ENCODE measurements at regions not wholly inside any gene's neighbourhood (a gene's known extent, or its start where the extent isn't known, plus 50 kb on each side); places are given as distances from the start of the nearest gene placed in this dataset.

DNA sequence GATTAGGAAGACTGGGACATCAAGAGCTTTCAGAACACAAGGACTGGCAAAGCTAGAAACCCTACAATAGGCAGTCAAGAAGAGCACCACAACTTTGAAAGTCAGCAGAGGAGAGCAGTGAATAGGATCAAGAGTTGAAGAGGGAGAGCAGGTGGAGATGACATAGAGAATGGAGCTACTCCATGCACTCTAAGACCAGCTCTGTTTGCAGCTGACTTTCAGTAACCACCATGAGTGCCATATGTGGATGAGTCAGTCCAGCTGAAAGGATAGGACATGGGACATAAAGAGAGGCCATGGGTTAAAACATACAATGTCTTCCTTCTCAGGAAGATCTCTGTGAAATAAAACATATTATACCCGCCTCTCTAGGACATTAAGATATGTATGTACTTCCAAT is 289.1 kb upstream of the KLF4 start:
- TF ChIP-seq, protein P1, sequence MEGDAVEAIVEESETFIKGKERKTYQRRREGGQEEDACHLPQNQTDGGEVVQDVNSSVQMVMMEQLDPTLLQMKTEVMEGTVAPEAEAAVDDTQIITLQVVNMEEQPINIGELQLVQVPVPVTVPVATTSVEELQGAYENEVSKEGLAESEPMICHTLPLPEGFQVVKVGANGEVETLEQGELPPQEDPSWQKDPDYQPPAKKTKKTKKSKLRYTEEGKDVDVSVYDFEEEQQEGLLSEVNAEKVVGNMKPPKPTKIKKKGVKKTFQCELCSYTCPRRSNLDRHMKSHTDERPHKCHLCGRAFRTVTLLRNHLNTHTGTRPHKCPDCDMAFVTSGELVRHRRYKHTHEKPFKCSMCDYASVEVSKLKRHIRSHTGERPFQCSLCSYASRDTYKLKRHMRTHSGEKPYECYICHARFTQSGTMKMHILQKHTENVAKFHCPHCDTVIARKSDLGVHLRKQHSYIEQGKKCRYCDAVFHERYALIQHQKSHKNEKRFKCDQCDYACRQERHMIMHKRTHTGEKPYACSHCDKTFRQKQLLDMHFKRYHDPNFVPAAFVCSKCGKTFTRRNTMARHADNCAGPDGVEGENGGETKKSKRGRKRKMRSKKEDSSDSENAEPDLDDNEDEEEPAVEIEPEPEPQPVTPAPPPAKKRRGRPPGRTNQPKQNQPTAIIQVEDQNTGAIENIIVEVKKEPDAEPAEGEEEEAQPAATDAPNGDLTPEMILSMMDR (IDR thresholded peaks at IDR 0.05; ENCODE audit: poor library complexity), result no peak
- TF ChIP-seq EZH2phosphoT487 (IDR thresholded peaks at IDR 0.05; ENCODE audit: low read depth, severe bottlenecking, unreplicated experiment) (no peak), EZH2 (IDR thresholded peaks at IDR 0.05; ENCODE audit: borderline replicate concordance) (no peak)
